PC-3 (cell line): ENCODE measurements at regions not wholly inside any gene's neighbourhood (a gene's known extent, or its start where the extent isn't known, plus 50 kb on each side); places are given as distances from the start of the nearest gene placed in this dataset.

Source experiments
- ATAC-seq: fragments of 200-7000 bp; cut with Tn5 transposase; 2 replicates; pipeline ENCODE4 v1.9.1; 2020; ENCODE audit warnings: mild to moderate bottlenecking, moderate library complexity
- BruUV-seq: library from RNA; stranded (reverse); fragments of 400-500 nt; replicated peaks from 2 replicates; lab custom pipeline; 2021; lab: Mats Ljungman, UMichigan
- CTCF ChIA-PET: fragments of 300-600 bp; sonication (Branson Sonifier 250); formaldehyde crosslinking; loops from one replicate; lab custom pipeline; 2022; ENCODE audit warnings: antibody characterized with exemption; lab: Charles Lee
- POLR2A ChIA-PET: fragments of 300-600 bp; sonication (Branson Sonifier 250); formaldehyde crosslinking; loops from one replicate; lab custom pipeline; 2022; ENCODE audit warnings: antibody characterized with exemption; ENCODE audit not compliant: unreplicated experiment; lab: Charles Lee
- DNase-seq: peaks from one replicate; pipeline ENCODE4 v3.0.0-alpha.2; 2015
- H2AFZ ChIP-seq: fragments of 300-600 bp; sonication (generic); 2 replicates; pipeline ENCODE4 v1.6.0; 2016; ENCODE audit warnings: antibody characterized with exemption, low read length
- H3F3A ChIP-seq: fragments of 300-600 bp; sonication (generic); one replicate; pipeline ENCODE4 v1.6.0; 2017; ENCODE audit warnings: antibody characterized with exemption, low read length, control low read depth, mild to moderate bottlenecking; ENCODE audit not compliant: unreplicated experiment
- H3K27ac ChIP-seq: fragments of 300-600 bp; sonication (generic); 2 replicates; pipeline ENCODE4 v1.5.1; 2016; ENCODE audit warnings: mild to moderate bottlenecking, low read length
- H3K27me3 ChIP-seq: fragments of 300-600 bp; sonication (generic); 2 replicates; pipeline ENCODE4 v1.6.1; 2016; ENCODE audit warnings: low read length, mixed read lengths
- H3K36me3 ChIP-seq: fragments of 300-600 bp; sonication (generic); 2 replicates; pipeline ENCODE4 v1.6.1; 2016; ENCODE audit warnings: low read depth, mixed run types, low read length, mixed read lengths
- H3K4me1 ChIP-seq: fragments of 300-600 bp; sonication (generic); 2 replicates; pipeline ENCODE4 v1.5.1; 2016; ENCODE audit warnings: low read length; ENCODE audit not compliant: insufficient read depth
- H3K4me2 ChIP-seq: fragments of 300-600 bp; sonication (generic); 2 replicates; pipeline ENCODE4 v1.6.0; 2016; ENCODE audit warnings: low read length
- H3K4me3 ChIP-seq: fragments of 300-600 bp; sonication (generic); 2 replicates; pipeline ENCODE4 v1.5.1; 2016; ENCODE audit warnings: mild to moderate bottlenecking, low read length, mixed read lengths
- H3K79me2 ChIP-seq: fragments of 300-600 bp; sonication (generic); 2 replicates; pipeline ENCODE4 v1.6.1; 2017; ENCODE audit warnings: low read length, mixed read lengths
- H3K9ac ChIP-seq: fragments of 300-600 bp; sonication (generic); 2 replicates; pipeline ENCODE4 v1.6.0; 2016; ENCODE audit warnings: mild to moderate bottlenecking, low read length
- H3K9me2 ChIP-seq: fragments of 300-600 bp; sonication (generic); replicated peaks from 2 replicates; pipeline ENCODE4 v1.6.1; 2016; ENCODE audit warnings: mixed run types, low read length, mixed read lengths
- H3K9me3 ChIP-seq: fragments of 300-600 bp; sonication (generic); 2 replicates; pipeline ENCODE4 v1.6.1; 2016; ENCODE audit warnings: low read length, mixed read lengths
- H4K20me1 ChIP-seq: fragments of 300-600 bp; sonication (generic); 2 replicates; pipeline ENCODE4 v1.6.1; 2016; ENCODE audit warnings: low read length, mixed read lengths
- CTCF ChIP-seq: fragments of 300-600 bp; sonication (generic); conservative IDR thresholded peaks from 2 replicates; pipeline ENCODE4 v1.5.1; 2017; ENCODE audit warnings: antibody characterized with exemption, low read depth, mild to moderate bottlenecking, low read length
- EZH2 ChIP-seq: fragments of 300-600 bp; sonication (generic); IDR thresholded peaks from one replicate; pipeline ENCODE4 v1.6.1; 2017; ENCODE audit warnings: antibody characterized with exemption, mild to moderate bottlenecking, low read length; ENCODE audit not compliant: unreplicated experiment
- EZH2phosphoT487 ChIP-seq: fragments of 300-600 bp; sonication (generic); IDR thresholded peaks from 2 replicates; pipeline ENCODE4 v1.6.1; 2018; ENCODE audit warnings: mild to moderate bottlenecking, antibody characterized with exemption, low read length, borderline replicate concordance
- intact Hi-C: fragments of 100-400 bp; cut with micrococcal nuclease; formaldehyde crosslinking; loops from 2 replicates; pipeline ENCODE4 v1.9.0; 2023

- no peak overlapping the region for H3K27ac ChIP-seq
- DNase-seq (no peak), ATAC-seq (no peak)
- no peaks in the 10 kb centered on the region for H3K9me2 ChIP-seq
- H3K9me3 ChIP-seq, result peaks cover 8% of the 10 kb centered on the region; the same call in 1 of the 2 replicates
- no peak overlapping the region for H3K4me2 ChIP-seq
- ChIA-PET CTCF (no interaction called here), POLR2A (no interaction called here)
- TF ChIP-seq CTCF, result no peak
- TF ChIP-seq EZH2, result no peak
- no peak for TF ChIP-seq EZH2phosphoT487
- no peaks in the 10 kb centered on the region for H3K4me1 ChIP-seq
- no peaks in the 10 kb centered on the region for H3F3A ChIP-seq
- H3K27me3 ChIP-seq, result peaks cover 30% of the 10 kb centered on the region
- intact Hi-C loops, result no loop called here
- no peak overlapping the region for H3K9ac ChIP-seq
- BruUV-seq, result no TSS peak
- H3K4me3 ChIP-seq, result no peak overlapping the region
- no peaks in the 10 kb centered on the region for H3K36me3 ChIP-seq
- H2AFZ ChIP-seq, result no peak overlapping the region
- H4K20me1 ChIP-seq, result no peaks in the 10 kb centered on the region
- H3K79me2 ChIP-seq, result no peaks in the 10 kb centered on the region
Observed at GRCh38 chr14:56918849-56919574, 108.7 kb upstream of the OTX2 start.

- H2AFZ ChIP-seq, result no peak overlapping the region
- CTCF ChIA-PET, result no interaction called here
- TF ChIP-seq EZH2 (no peak), CTCF (no peak), EZH2phosphoT487 (no peak)
- H3K36me3 ChIP-seq, result no peaks in the 10 kb centered on the region
- no peak overlapping the region for H3K27ac ChIP-seq
- H3K9me3 ChIP-seq, result no peaks in the 10 kb centered on the region
- H3K9me2 ChIP-seq, result 0 out of 2 replicates have a peak, but pooled peaks cover 2% of the 10 kb centered on the region
- H4K20me1 ChIP-seq, result no peaks in the 10 kb centered on the region
- no TSS peak for BruUV-seq
- peaks cover 74% of the 10 kb centered on the region for H3K27me3 ChIP-seq
- no peaks in the 10 kb centered on the region for H3K4me1 ChIP-seq
- H3K4me3 ChIP-seq, result no peak overlapping the region
- H3K4me2 ChIP-seq, result no peak overlapping the region
- ATAC-seq (no peak), DNase-seq (no peak)
- H3K79me2 ChIP-seq, result no peaks in the 10 kb centered on the region
- intact Hi-C loops, result no loop called here
- POLR2A ChIA-PET, result no interaction called here
- no peak overlapping the region for H3K9ac ChIP-seq
- no peaks in the 10 kb centered on the region for H3F3A ChIP-seq
Observed at GRCh38 chr14:56905282-56905681, 95.0 kb upstream of the OTX2 start.

- H3K4me3 ChIP-seq, result no peak overlapping the region
- ChIA-PET CTCF (no interaction called here), POLR2A (no interaction called here)
- no peaks in the 10 kb centered on the region for H3K4me1 ChIP-seq
- H3K36me3 ChIP-seq, result no peaks in the 10 kb centered on the region
- ATAC-seq (no peak), DNase-seq (no peak)
- no peaks in the 10 kb centered on the region for H3F3A ChIP-seq
- H4K20me1 ChIP-seq, result no peaks in the 10 kb centered on the region
- no peak overlapping the region for H3K9ac ChIP-seq
- no peak for TF ChIP-seq EZH2
- 0 out of 2 replicates have a peak, but pooled peaks have one; percentile 35 for TF ChIP-seq EZH2phosphoT487
- peaks cover 86% of the 10 kb centered on the region for H3K27me3 ChIP-seq
- no peak overlapping the region for H2AFZ ChIP-seq
- no TSS peak for BruUV-seq
- H3K27ac ChIP-seq, result no peak overlapping the region
- intact Hi-C loops, result no loop called here
- no peaks in the 10 kb centered on the region for H3K9me3 ChIP-seq
- H3K79me2 ChIP-seq, result no peaks in the 10 kb centered on the region
- no peaks in the 10 kb centered on the region for H3K9me2 ChIP-seq
- no peak overlapping the region for H3K4me2 ChIP-seq
Observed at GRCh38 chr14:56903304-56903969, 93.2 kb upstream of the OTX2 start.
